GM21447 (cell line): ENCODE measurements at regions not wholly inside any gene's neighbourhood (a gene's known extent, or its start where the extent isn't known, plus 50 kb on each side); places are given as distances from the start of the nearest gene placed in this dataset.
"Not testable (repeated sequence)": the region's sequence is repeated elsewhere in the genome, so short reads cannot be mapped to it uniquely, and the experiment has no call there.

Experiments
- ATAC-seq: cut with Tn5 transposase; IDR thresholded peaks from one replicate; pipeline ENCODE4 v1.9.1; 2021; ENCODE audit not compliant: unreplicated experiment

DNA sequence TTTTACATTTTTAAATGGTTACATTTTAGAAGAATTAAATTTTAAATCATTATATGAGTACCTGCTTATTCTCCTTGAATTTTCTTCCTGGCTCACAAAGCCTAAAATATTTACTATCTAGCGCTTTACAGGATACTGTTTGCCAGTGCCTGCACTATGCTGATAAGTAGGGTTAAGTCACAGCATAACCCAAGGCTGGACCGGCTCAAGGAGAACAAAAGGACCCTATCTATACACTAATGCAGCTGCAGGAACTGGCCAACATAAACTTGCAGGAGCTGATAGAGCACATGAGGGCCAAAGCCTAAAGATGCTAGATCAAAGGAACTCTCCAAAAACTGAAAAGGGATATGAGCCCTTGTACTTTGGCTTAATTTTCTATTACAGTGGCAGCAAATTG lies 1086.9 kb upstream of the TMPRSS15 start:
- no peak for ATAC-seq

DNA sequence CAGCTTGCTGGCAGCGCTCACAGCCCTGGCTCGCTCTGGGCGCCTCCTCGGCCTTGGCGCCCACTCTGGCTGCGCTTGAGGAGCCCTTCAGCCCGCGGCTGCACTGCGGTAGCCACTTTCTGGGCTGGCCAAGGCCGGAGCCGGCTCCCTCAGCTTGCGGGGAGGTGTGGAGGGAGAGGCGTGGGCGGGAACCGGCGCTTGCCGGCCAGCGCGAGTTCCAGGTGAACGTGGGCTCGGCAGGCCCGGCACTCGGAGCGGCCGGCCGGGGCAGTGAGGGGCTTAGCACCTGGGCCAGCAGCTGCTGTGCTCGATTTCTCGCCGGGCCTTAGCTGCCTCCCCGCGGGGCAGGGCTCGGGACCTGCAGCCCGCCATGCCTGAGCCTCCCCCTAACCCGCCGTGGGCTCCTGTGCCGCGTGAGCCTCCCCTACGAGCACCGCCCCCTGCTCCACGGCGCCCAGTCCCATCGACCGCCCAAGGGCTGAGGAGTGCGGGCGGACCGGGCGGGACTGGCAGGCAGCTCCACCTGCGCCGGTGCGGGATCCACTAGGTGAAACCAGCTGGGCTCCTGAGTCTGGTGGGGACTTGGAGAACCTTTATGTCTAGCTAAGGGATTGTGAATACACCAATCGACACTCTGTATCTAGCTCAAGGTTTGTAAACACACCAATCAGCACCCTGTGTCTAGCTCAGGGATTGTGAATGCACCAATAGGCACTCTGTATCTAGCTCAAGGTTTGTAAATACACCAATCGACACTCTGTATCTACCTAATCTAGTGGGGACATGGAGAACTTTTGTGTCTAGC lies 1090.1 kb upstream of the TMPRSS15 start:
- not testable (repeated sequence) for ATAC-seq

- ATAC-seq: no peak
These were observed 1097.5 kb upstream of the TMPRSS15 start for GRCh38 chr21:19501115-19501514.

DNA sequence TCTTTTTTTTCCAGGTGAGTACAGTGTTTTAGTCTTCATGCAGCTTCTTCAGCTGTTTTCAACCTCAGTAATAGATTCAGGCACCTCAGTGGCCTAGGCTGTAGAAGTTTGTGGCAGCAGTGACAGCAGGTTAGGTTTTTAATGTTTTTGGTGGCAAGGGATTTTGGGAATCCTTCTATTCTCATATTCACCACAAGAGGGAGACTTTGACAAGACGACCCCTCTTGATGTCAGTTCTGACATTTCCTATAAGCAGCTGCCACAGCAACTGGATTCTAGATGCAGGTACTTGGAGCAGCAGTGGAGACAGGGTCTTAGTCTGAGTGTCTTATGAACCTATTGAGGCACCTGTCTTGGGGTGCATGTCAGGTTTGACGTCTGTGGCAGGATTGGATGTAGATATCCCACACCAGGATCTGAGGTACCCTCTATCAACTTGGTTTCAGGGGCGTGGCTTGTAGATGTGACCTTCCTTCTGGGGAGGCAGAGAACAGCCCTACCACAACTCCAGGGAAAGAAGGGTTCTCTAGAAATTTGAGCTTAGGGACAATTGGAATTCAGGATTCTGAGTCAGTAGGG lies 1104.2 kb upstream of the TMPRSS15 start:
- ATAC-seq: no peak

- no peak for ATAC-seq
These were observed 1104.9 kb upstream of the TMPRSS15 start for GRCh38 chr21:19508442-19508841.

DNA sequence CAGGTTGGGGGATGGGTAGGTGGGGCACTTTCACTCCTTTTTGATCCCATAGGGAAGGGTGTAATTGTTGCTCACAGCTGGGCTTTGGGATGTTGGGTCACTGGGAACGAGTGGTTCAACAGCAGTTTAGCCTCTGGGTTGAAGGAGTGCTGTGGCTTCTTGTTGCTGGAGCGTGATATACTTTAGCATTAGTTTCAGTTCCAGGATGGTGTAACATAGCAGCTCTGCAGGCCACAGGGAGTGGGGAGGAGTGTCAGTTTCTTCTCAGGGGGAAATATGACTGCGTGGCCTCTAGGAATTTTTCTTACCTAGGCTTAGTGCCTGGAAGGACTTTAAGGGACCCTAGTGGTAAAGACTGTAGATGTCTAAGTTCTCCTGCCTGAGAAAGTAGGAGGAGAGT lies 1105.3 kb upstream of the TMPRSS15 start:
- no peak for ATAC-seq

- no peak for ATAC-seq
These were observed 1106.5 kb upstream of the TMPRSS15 start for GRCh38 chr21:19510057-19510456.

DNA sequence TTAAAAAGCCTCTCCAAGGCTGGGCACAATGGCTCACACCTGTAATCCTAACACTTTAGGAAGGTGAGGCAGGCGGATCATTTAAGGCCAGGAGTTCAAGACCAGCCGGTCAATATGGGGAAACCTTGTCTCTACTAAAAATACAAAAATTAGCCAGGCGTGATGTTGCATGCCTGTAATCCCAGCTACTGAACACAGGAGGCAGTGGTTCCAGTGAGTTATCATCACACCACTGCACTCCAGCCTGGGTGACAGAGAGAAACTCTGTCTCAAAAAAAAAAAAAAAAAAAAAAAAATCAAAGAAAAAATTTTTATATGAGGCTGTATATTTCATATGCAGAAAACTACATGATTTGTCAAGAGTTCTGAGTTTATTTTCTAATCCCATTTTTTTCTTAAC lies 1107.1 kb upstream of the TMPRSS15 start:
- no peak for ATAC-seq

- no peak for ATAC-seq
These were observed 1118.8 kb upstream of the TMPRSS15 start for GRCh38 chr21:19522381-19522780.

- ATAC-seq: no peak
These were observed 1119.5 kb upstream of the TMPRSS15 start for GRCh38 chr21:19523061-19523460.

DNA sequence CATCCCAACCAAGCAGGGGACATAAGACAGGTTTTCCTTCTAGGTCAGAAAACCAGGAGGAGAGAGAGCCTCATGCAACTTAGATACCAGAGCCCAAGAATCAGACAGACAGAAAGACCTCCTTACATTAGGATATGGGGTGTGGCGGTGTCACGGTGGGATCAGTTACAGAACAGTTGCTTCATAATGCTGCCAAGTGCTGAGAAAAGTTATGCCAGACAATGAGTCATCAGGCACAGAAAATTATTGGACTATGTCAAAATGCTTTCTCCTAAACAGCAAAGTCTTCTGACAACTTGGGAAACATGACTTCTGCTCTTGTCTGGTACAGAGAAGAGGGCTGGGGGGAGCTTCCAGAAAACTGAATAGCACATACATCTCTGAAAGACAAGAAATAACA lies 1120.2 kb upstream of the TMPRSS15 start:
- ATAC-seq: no peak

GRCh38 chr21:19529031-19529430 lies 1125.4 kb upstream of the TMPRSS15 start:
- ATAC-seq: no peak

- no peak for ATAC-seq
These were observed 1131.8 kb upstream of the TMPRSS15 start for GRCh38 chr21:19535356-19535755.

- ATAC-seq: no peak
These were observed 1133.5 kb upstream of the TMPRSS15 start for GRCh38 chr21:19537116-19537515.

DNA sequence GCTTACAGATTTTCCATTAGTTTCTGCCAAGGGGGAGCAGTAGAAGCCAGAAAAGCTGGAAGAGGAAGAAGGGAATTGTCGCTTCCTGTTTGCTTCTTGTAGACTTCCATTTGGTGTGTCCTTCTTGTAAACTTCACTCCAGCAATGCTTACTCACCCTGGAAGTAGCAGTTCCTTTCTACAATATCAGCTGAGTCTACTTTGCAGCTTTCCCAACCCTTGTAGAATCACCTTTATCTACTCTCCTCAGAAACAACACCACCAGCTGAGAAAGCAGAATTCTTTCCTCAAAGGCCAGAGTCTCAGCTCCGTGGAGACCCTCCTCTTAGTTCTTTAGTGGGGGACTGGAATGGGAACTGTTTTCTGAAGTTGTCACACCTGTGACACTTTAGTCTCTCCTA lies 1136.7 kb upstream of the TMPRSS15 start:
- ATAC-seq: no peak

- no peak for ATAC-seq
These were observed 1138.0 kb upstream of the TMPRSS15 start for GRCh38 chr21:19541602-19542001.

DNA sequence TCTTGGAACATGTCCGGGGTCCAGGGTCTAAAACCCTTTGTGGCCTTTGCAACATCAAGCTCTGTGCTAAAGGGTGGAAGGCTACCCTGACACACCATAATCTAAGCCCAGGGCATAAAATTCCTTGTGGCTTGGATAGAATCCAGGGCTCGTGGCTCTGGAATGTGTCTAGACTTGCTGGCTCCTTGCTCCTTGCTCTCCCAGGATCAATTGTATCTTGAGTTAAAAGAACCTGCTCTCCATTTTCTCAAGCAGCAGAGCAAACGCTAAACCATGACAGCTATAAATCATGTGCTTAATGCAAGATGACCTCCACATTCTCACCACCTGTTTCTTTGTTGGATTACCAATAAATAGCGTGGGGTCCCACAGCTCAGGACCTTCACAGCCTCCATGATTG lies 1140.9 kb upstream of the TMPRSS15 start:
- not testable (repeated sequence) for ATAC-seq

GRCh38 chr21:19547951-19548840 lies 1144.6 kb upstream of the TMPRSS15 start:
- no peak for ATAC-seq

DNA sequence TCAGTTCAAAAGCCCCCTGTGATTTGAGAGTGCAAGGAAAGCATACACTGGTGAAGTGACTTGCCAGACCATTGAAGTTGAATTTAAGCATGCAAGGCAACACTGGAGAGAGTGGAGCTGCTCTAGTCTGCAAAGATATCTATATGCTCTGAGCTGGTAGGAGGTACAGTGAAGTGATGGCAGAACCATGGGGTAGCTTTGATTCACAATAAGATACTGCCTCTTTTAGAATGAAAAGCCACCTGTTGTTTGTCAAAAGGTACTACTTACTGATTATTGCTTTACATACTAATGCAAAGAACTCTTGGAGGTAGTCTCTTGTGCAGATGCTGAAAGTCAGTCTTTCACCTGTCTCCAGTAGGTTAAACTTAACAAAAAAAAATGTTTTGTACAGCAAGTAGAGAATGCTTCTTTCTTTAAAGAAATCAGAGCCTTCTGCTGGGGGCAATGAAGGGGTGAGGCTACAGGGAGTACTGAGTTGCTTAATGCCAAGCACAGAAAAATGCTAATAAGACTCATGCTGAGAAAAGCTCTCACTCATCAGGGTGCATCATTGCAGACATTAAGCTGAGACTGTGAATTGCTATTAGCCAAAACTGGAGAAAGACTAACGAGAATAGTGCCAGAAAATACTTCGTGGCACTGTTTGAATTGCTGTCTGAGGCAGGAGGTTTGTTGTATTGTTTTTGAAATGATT lies 1150.5 kb upstream of the TMPRSS15 start:
- no peak for ATAC-seq

DNA sequence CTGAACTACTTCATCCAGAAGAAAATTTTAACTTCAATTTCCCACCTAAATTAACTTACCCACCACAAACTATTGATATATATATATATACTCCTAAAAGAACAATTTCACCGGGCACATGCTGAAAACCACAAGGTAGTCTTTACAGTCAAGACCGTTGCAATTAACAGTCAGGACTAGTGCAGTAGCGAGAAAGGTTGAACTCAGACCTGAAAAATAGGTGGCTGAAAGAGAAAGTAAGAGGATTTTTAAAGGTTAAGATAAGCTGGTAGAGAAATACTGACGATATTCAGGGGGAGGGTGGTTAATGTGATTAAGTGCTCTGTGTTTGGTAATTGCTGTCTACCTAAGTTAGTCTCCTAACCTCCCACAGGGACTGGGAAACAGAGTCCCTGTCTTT lies 1153.5 kb upstream of the TMPRSS15 start:
- no peak for ATAC-seq

GRCh38 chr21:19557488-19557887 lies 1153.9 kb upstream of the TMPRSS15 start:
- ATAC-seq: no peak
